DMS53 treated with DMSO at 0.1 percent for 48 hours (cell line): ENCODE measurements at regions not wholly inside any gene's neighbourhood (a gene's known extent, or its start where the extent isn't known, plus 50 kb on each side); places are given as distances from the start of the nearest gene placed in this dataset.
A peak's percentile ranks its signal among the peaks of the same experiment; 100 is the strongest.
"Not testable (repeated sequence)": the region's sequence is repeated elsewhere in the genome, so short reads cannot be mapped to it uniquely, and the experiment has no call there.

Experiments used
- DNase-seq: peaks from one replicate; lab custom pipeline; 2025; ENCODE audit not compliant: unreplicated experiment; lab: John Stamatoyannopoulos, UW

- peak; percentile 58 for DNase-seq
These were observed 169.3 kb upstream of the ZNF337 start for GRCh38 chr20:25865715-25866656.

DNA sequence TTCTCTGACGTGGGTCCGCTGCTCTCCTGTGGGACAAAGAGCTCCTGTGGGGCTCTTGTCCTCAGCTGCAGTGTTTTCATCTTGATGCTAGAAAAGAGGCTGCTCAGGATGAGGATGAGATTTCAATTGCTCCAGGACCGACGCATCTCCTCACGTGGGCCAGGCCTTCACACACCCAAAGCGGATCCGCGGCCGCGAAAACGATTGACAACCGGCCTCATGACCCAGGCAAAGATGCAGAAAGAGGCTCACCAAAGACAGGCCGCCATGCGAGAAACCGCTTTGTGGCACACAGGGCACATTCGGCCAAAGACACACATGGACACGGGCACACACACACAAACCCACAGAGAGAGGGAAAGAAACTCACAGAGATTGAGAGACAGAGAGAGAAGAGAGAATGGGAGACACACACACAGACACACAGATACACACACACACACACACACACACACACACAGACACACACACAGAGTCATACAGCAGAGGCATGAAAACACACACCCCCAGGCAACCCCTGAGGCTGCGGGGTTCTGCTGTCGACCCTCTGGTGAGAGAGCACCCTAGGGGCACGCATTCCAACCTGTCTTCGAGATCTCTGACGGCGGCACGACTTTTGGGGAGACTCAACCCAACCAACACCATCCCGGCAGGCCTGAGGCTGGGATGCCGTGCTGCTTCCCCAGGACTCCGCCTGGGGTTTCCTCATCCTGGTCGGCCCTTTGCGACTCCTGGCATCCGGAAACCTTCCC, 168.5 kb upstream of the ZNF337 start:
- not testable (repeated sequence) for DNase-seq

DNA sequence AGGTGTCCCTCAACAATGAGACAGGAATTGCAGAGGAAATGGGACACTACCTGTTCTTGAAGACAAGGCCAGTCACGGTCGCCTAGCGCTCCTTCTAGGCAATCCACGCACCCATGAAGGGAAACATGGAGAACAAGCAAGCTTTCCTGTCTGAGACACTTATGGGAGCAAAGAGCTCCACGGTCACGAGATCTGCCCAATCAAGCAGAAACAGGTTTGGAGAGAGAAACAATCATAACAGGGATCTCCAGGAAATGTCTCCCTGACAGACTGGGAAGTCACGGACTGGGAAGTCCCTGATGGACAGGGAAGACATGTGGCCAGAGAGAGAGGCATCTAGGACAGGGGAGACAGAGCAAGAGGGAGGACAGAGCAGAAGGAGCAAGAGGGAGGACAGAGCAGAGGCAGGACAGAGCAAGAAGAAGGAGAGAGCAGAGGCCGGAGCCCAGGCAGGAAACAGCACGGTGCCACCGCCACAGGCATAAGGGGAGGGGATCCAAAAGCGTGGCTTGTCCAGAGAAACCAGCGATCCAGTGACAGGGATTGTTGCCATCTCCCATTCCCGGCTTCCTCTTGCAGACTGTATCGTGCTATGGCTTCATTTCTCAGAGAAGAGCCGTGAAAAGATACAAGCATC, 167.8 kb upstream of the ZNF337 start:
- no peak for DNase-seq

DNA sequence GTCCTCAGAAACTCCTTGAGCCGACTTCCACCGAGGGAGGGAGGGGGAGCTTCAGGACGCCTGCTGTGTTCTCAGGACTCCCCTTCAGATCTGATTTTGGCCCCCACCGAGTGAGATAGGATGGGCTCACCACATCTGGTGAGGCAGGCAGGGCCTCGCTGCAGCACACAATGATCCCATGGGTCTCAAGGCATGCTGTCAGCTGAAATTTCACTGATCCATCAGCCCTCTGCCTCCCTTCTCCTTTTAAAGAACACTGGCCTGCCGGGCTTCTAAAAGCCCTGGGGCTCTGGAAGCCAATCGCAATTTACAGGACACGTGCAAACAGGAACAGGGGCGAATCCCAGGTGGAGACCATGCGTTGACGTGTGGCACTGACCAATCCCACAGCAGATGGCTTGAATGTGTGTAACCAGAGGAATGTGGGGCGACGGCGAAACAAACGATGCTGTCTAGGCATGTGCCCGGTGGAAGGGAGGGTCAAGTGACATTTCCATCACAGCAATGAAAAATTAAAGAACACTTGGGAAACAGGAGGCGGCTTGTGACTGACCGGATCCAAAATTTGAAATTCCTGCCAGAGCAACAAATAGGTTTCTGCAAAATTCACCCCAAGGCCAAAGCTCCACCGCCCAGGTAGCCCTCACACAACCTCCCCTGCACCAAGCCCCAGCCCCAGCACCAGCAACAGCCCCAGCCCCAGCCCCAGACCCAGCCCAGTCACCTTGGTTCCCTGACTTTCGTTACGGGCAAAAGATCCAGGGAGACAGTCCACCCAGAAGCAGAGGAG, 167.1 kb upstream of the ZNF337 start:
- DNase-seq, result no peak

GRCh38 chr20:25862967-25863530, 166.4 kb upstream of the ZNF337 start:
- peak; percentile 81 for DNase-seq

- DNase-seq, result no peak
These were observed 164.0 kb upstream of the ZNF337 start for GRCh38 chr20:25860531-25861150.

DNA sequence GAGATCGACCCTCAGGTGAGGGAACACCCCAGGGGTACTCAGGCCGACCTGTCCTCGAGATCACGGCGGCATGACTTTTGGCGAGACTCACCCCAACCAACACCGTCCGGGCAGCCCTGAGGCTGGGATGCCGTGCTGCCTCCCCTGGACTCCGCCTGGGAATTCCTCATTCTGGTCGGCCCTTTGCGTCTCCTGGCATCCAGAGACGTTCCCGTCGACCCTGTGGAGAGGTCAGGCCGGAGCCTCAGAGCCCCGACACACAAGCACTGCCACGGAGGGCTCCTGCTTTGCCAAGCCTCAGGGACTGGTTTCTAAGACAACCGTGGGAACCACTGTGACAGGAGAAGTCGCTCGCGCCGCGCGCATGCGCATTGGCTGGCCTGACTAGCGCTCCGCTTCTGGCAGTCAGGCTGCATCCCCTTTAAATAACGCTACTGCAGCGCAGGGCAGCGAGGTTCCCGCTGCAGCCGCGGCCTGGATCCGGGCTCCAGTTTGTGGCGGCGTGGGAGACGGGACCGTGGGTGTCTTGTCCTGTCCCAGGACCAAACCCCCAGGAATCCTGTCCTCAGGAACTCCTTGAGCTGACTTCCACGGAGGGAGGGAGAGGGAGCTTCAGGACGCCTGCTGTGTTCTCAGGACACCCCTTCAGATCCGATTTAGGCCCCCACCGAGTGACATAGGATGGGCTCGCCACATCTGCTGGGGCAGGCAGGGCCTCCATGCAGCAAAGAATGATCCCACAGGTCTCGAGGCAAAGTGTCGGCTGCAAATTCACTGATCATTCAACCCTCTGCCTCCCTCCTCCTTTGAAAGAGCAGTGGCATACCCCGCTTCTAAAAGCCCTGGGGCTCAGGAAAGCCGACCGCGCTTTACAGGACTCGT, 163.2 kb upstream of the ZNF337 start:
- DNase-seq, result peak; percentile 51

DNA sequence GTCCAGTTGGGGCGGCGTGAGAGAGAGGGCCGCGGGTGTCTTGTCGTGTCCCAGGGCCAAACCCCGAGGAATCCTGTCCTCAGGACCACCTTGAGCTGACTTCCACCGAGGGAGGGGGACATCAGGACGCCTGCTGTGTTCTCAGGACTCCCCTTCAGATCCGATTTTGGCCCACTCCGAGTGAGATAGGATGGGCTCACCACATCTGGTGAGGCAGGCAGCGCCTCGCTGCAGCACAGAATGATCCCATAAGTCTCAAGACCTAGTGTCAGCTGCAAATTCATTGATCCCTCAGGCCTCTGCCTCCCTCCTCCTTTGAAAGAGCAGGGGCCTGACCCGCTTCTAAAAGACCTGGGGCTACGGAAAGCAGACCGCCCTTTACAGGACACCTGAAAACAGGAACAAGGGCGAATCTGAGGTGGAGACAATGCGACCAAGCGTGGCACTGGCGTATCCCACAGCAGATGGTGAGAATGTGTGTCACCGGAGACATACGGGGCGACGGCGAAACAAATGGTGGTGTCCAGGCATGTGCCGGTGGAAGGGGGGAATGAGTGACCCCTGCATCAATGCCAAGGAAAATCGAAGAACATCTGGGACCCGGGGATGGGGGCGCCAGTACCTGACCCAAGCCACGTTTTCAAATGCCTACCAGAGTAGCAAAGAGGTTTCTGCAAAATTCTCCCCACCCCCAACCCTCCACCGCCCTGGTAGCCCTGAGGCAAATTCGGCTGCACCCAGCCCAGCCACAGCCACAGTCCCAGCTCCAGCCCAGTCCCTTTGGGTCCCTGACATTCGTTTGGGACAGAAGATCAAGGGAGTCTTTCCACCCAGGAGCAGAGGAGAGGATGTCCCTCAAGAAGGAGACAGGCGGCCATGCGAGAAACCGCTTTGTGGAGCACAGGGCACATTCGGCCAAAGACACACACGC, 162.1 kb upstream of the ZNF337 start:
- DNase-seq, result no peak

DNA sequence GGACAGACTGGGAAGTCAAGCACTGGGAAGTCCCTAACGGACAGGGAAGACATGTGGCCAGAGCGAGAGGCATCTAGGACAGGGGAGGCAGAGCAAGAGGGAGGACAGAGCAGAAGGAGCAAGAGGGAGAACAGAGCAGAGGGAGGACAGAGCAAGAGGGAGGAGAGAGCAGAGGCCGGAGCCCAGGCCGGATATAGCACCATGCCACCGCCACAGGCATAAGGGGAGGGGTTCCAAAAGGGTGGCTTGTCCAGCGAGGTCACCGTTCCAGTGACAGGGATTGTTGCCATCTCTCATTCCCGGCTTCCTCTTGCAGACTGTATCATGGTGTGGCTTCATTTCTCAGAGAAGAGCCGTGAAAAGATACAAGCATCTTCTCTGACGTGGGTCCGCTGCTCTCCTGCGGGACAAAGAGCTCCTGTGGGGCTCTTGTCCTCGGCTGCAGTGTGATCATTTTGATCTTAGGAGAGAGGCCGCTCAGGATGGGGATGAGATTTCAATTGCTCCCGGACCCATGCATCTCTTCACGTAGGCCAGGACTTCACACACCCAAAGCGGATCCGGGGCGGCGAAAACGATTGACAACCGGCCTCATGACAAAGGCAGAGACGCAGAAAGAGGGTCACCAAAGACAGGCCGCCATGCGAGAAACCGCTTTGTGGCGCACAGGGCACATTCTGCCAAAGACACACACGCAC, 160.6 kb upstream of the ZNF337 start:
- not testable (repeated sequence) for DNase-seq

- no peak for DNase-seq
These were observed 159.7 kb upstream of the ZNF337 start for GRCh38 chr20:25856256-25856884.

- DNase-seq, result not testable (repeated sequence)
These were observed 159.0 kb upstream of the ZNF337 start for GRCh38 chr20:25855451-25856156.

GRCh38 chr20:25854666-25855065, 158.0 kb upstream of the ZNF337 start:
- DNase-seq, result not testable (repeated sequence)

DNA sequence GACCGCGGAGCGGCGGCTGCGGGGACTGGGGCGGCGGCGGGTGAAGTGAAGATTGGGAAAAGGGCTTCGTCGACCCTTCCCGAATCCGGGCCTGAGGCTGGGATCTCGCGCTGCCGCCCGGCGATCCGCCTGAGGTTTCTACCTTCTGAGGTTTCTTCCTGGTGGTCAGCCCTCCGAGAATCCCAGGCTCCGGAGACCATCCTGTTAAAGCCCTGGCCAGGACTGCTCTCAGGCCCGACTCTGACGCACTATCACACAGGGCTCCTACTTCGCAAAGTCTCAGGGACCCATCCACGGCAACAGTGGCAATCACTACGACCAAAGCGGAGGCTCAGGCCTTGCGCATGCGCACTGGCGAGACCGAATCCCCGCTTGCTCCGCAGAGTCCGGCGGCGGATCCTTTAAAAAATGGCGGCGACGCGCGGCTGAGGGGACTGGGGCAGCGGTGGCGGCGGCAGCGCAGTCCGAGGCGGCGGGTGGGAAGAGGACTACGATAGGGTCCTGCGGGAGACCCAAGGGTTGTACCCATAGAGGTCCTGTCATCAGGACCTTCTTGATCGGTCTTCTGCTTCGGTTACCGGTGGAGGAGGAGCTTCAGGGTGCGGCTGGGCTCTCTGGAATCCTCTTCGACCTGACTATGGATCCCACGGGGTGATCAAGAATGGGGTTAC, 157.2 kb upstream of the ZNF337 start:
- peak; percentile 57 for DNase-seq

DNA sequence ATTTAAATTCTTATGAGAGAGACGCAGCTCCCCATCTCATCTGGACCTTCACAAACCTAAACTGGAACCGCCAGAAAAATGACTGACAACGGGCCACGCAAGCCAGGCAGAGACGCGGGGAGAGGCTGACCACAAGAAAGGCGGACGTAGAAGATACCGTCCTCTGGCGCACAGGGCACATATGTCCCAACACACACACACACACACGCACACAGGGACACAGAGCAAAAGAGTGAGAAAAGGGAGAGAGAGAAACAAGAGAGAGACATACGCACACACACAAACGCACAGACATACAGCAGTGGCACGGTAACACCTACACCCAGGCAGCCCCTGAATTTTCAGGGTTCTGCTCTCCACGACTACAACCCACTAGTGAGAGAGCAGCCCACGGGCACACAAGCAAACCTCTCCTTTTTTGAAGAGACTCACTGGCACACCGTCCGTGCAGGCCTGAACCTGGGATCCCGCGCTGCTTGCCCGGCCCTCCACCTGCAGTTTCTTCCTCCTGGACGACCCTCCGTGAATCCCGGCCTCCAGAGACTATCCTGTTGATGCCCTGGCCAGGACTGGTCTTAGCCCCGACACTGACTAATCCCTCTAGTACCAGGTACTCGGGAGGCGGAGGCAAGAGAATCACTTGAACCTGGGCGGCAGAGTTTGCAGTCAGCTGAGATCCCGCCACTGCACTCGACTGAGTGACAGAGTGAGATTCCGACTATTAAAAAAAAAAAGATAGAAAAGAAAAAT, 156.5 kb upstream of the ZNF337 start:
- not testable (repeated sequence) for DNase-seq

DNA sequence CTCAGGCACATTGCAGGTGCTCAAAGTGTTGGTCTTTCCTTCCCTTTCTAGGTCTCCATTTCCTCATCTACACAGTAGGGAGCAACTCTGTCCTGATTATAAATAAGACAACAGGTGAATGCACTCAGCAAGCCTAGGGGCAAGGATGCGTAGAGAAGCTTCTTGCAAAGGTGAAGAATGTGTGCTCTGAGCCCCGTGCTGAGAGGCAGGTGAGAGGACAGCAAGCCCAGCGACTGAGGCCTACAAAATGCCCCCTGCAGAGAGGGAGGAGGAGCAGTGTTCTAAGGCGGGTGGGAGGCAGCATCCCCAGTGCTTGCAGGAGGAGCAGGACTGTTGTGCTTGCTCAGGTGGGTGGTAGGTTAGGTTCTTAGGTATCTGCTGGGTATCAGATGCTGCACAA, 153.5 kb upstream of the ZNF337 start:
- DNase-seq, result not testable (repeated sequence)
